DOHH2 (cell line): ENCODE measurements at regions not wholly inside any gene's neighbourhood (a gene's known extent, or its start where the extent isn't known, plus 50 kb on each side); places are given as distances from the start of the nearest gene placed in this dataset.

Source experiments
- EZH2phosphoT487 ChIP-seq: fragments of 200-600 bp; sonication (generic); IDR thresholded peaks from 2 replicates; pipeline ENCODE4 v1.6.1; 2017; ENCODE audit warnings: borderline replicate concordance, mild to moderate bottlenecking, antibody characterized with exemption, low read length, moderate library complexity, mixed read lengths
- TF ChIP-seq, protein P1 (sequence below): fragments of 200-600 bp; sonication (generic); IDR thresholded peaks from one replicate; pipeline ENCODE4 v1.5.1; 2014; ENCODE audit warnings: antibody characterized with exemption, mild to moderate bottlenecking, low read depth, low read length; ENCODE audit not compliant: poor library complexity, severe bottlenecking

DNA sequence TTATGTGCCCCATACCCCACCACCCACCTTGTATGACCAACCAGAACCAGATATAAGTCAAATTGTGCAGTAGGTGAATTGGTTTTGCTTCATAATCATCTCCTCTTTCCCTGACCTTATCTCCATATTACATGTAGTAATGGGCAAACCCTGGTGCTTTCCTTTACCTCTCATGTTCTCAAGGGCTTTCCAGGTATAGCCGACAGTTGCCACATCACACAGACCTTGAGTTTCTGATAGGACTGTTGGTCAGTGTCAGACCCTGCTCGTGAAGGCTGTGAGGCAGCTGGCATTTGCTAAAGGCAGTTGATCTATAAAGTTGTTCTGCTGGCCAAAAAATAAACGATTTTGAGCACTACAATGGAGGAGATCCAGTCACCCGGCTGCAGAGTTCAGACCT lies 145.9 kb downstream of the ALX1 start:
- TF ChIP-seq, protein P1, sequence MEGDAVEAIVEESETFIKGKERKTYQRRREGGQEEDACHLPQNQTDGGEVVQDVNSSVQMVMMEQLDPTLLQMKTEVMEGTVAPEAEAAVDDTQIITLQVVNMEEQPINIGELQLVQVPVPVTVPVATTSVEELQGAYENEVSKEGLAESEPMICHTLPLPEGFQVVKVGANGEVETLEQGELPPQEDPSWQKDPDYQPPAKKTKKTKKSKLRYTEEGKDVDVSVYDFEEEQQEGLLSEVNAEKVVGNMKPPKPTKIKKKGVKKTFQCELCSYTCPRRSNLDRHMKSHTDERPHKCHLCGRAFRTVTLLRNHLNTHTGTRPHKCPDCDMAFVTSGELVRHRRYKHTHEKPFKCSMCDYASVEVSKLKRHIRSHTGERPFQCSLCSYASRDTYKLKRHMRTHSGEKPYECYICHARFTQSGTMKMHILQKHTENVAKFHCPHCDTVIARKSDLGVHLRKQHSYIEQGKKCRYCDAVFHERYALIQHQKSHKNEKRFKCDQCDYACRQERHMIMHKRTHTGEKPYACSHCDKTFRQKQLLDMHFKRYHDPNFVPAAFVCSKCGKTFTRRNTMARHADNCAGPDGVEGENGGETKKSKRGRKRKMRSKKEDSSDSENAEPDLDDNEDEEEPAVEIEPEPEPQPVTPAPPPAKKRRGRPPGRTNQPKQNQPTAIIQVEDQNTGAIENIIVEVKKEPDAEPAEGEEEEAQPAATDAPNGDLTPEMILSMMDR, result no peak
- no peak for TF ChIP-seq EZH2phosphoT487
